GM23338 (cell line): ENCODE measurements at regions not wholly inside any gene's neighbourhood (a gene's known extent, or its start where the extent isn't known, plus 50 kb on each side); places are given as distances from the start of the nearest gene placed in this dataset.

Experiments used
- ATAC-seq: fragments of 200-7000 bp; cut with Tn5 transposase; 3 replicates; pipeline ENCODE4 v1.9.1; 2020
- DNase-seq: peaks from one replicate; pipeline ENCODE4 v3.0.0-alpha.2; 2015; ENCODE audit warnings: low spot score
- H2AFZ ChIP-seq: fragments of 200-600 bp; sonication (generic); 2 replicates; pipeline ENCODE4 v1.8.0; 2016; ENCODE audit warnings: antibody characterized with exemption, mild to moderate bottlenecking, moderate library complexity
- H3F3A ChIP-seq: fragments of 200-600 bp; sonication (generic); replicated peaks from 2 replicates; pipeline ENCODE4 v1.8.0; 2017; ENCODE audit warnings: antibody characterized with exemption, mixed run types, low read depth
- H3K27ac ChIP-seq: fragments of 200-600 bp; sonication (generic); 2 replicates; pipeline ENCODE4 v1.6.1; 2016; ENCODE audit warnings: low read depth
- H3K27me3 ChIP-seq: fragments of 200-600 bp; sonication (generic); 2 replicates; pipeline ENCODE4 v1.8.0; 2016; ENCODE audit warnings: mild to moderate bottlenecking, mixed run types, moderate library complexity; ENCODE audit not compliant: insufficient read depth
- H3K36me3 ChIP-seq: fragments of 200-600 bp; sonication (generic); 2 replicates; pipeline ENCODE4 v1.8.0; 2016; ENCODE audit warnings: mild to moderate bottlenecking; ENCODE audit not compliant: insufficient read depth
- H3K4me1 ChIP-seq: fragments of 200-600 bp; sonication (generic); 2 replicates; pipeline ENCODE4 v1.8.0; 2016; ENCODE audit warnings: mild to moderate bottlenecking, moderate library complexity; ENCODE audit not compliant: insufficient read depth
- H3K4me2 ChIP-seq: fragments of 200-600 bp; sonication (generic); 2 replicates; pipeline ENCODE4 v1.7.1; 2017; ENCODE audit warnings: mixed run types
- H3K4me3 ChIP-seq: fragments of 200-600 bp; sonication (generic); 2 replicates; pipeline ENCODE4 v1.6.1; 2016; ENCODE audit warnings: mixed run types
- H3K79me2 ChIP-seq: fragments of 200-600 bp; sonication (generic); replicated peaks from 2 replicates; pipeline ENCODE4 v1.8.0; 2017; ENCODE audit warnings: mild to moderate bottlenecking; ENCODE audit not compliant: insufficient read depth
- H3K9me2 ChIP-seq: fragments of 200-600 bp; sonication (generic); 2 replicates; pipeline ENCODE4 v1.8.0; 2017; ENCODE audit not compliant: insufficient read depth
- H4K20me1 ChIP-seq: fragments of 200-600 bp; sonication (generic); replicated peaks from 2 replicates; pipeline ENCODE4 v1.8.0; 2017; ENCODE audit warnings: mild to moderate bottlenecking; ENCODE audit not compliant: insufficient read depth
- H3K27ac Mint-ChIP-seq: 2 replicates; pipeline ENCODE4 v1.8.0; 2020; ENCODE audit warnings: inconsistent platforms, mild to moderate bottlenecking, moderate library complexity, mixed read lengths
- H3K27me3 Mint-ChIP-seq: 3 replicates; pipeline ENCODE4 v1.8.0; 2022; ENCODE audit warnings: low read depth, mild to moderate bottlenecking, moderate library complexity, mixed read lengths, inconsistent platforms; ENCODE audit not compliant: insufficient read depth, poor library complexity
- H3K36me3 Mint-ChIP-seq: 3 replicates; pipeline ENCODE4 v1.8.0; 2021; ENCODE audit warnings: low read depth, mild to moderate bottlenecking, inconsistent platforms, moderate library complexity, mixed read lengths
- H3K4me1 Mint-ChIP-seq: 3 replicates; pipeline ENCODE4 v1.8.0; 2020; ENCODE audit warnings: mild to moderate bottlenecking, inconsistent platforms, mixed read lengths
- H3K4me3 Mint-ChIP-seq: 3 replicates; pipeline ENCODE4 v1.8.0; 2021; ENCODE audit warnings: moderate library complexity, mild to moderate bottlenecking, inconsistent platforms, mixed read lengths
- H3K9me3 Mint-ChIP-seq: 3 replicates; pipeline ENCODE4 v1.8.0; 2020; ENCODE audit warnings: moderate library complexity, mild to moderate bottlenecking, inconsistent platforms, mixed read lengths
- CREB1 ChIP-seq: fragments of 250-450 bp; sonication (Bioruptor Pico); IDR thresholded peaks from 2 replicates; pipeline ENCODE4 v1.5.0; 2020; ENCODE audit warnings: low read depth, mild to moderate bottlenecking, moderate library complexity
- ETS1 ChIP-seq: IDR thresholded peaks from 2 replicates; pipeline ENCODE4 v1.6.1; 2016; ENCODE audit warnings: antibody characterized with exemption
- EZH2 ChIP-seq: fragments of 200-600 bp; sonication (generic); IDR thresholded peaks from one replicate; pipeline ENCODE4 v1.8.0; 2017; ENCODE audit warnings: antibody characterized with exemption, mild to moderate bottlenecking, low read depth; ENCODE audit not compliant: unreplicated experiment
- EZH2phosphoT487 ChIP-seq: fragments of 200-600 bp; sonication (generic); IDR thresholded peaks from one replicate; pipeline ENCODE4 v1.8.1; 2018; ENCODE audit warnings: antibody characterized with exemption; ENCODE audit not compliant: unreplicated experiment
- JUNB ChIP-seq: IDR thresholded peaks from one replicate; pipeline ENCODE4 v1.6.1; 2016; ENCODE audit warnings: antibody characterized with exemption; ENCODE audit not compliant: unreplicated experiment
- POLR2AphosphoS5 ChIP-seq: IDR thresholded peaks from 2 replicates; pipeline ENCODE4 v1.6.1; 2016; ENCODE audit warnings: antibody characterized with exemption, low read depth
- ZNF331 ChIP-seq: fragments of 250-450 bp; sonication (Bioruptor Pico); IDR thresholded peaks from 2 replicates; pipeline ENCODE4 v1.5.0; 2020; ENCODE audit warnings: low read depth, mild to moderate bottlenecking, moderate library complexity
- TF ChIP-seq, protein P1 (sequence below): IDR thresholded peaks from one replicate; pipeline ENCODE4 v1.6.1; 2018; ENCODE audit warnings: antibody characterized with exemption; ENCODE audit not compliant: unreplicated experiment

DNA sequence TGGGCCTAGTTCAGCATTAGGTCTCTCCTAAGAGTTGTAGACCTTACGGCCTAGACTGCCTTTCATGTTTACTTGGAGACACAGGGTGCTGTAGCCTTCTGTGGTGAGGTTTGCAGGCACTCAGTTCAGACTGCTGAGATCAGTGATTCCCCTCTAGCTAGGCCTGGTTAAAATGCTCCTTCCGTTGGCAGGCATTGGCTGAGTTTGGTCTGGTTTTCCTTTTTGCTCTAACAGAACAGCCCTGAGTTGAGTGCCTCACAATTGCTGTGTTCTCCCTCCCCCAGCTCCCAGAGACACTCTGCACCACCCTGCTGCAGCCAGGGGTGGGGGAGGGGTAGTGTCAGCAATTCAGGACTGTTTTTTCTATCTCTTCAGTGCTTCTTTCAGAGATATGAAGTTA, 178.9 kb upstream of the DYRK2 start (continued):
- TF ChIP-seq POLR2AphosphoS5 (no peak), CREB1 (CRISPR knock-in tag) (no peak), EZH2 (no peak)

DNA sequence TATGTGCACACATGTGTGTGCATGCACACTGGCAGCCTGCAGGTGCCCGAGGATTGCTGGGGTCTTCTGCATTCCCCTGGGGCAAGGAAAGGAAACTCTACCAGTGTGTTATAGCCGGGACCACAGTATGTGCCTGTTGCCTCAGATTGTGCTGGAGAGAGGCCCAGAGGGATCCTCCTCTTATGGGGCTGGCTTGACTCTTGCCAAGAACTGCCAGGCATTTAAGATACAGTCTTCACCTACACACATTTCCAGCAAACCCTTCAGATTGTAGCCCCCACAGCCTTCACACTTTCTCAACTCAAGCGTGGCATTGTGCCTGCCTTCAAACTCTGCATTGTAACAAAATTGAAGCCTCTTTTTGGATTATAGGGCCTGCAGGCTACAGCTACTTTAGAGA, 176.7 kb upstream of the DYRK2 start:
- Histone ChIP-seq H3K4me1 (peaks cover 23% of the 10 kb centered on the region), H3K4me2 (no peak overlapping the region), H4K20me1 (no peaks in the 10 kb centered on the region), H3F3A (no peaks in the 10 kb centered on the region), H3K36me3 (no peaks in the 10 kb centered on the region), H3K4me3 (no peak overlapping the region), H2AFZ (peak overlapping the region; percentile 48; the same call in 1 of the 2 replicates), H3K9me2 (0 out of 2 replicates have a peak, but pooled peaks cover 9% of the 10 kb centered on the region), H3K79me2 (no peaks in the 10 kb centered on the region), H3K27ac (no peak overlapping the region), H3K27me3 (no peaks in the 10 kb centered on the region)
- Mint-ChIP-seq H3K4me3 (no peak overlapping the region), H3K4me1 (peaks cover 30% of the 10 kb centered on the region), H3K27me3 (no peaks in the 10 kb centered on the region), H3K27ac (peak overlapping the region; percentile 24; the same call in 1 of the 2 replicates), H3K36me3 (no peaks in the 10 kb centered on the region), H3K9me3 (no peaks in the 10 kb centered on the region)
- no peak for TF ChIP-seq JUNB
- TF ChIP-seq CREB1 (CRISPR knock-in tag): no peak
- TF ChIP-seq EZH2phosphoT487: no peak
- TF ChIP-seq ETS1: no peak
- no peak; the same call in 2 of the 3 replicates for ATAC-seq
- DNase-seq: no peak

DNA sequence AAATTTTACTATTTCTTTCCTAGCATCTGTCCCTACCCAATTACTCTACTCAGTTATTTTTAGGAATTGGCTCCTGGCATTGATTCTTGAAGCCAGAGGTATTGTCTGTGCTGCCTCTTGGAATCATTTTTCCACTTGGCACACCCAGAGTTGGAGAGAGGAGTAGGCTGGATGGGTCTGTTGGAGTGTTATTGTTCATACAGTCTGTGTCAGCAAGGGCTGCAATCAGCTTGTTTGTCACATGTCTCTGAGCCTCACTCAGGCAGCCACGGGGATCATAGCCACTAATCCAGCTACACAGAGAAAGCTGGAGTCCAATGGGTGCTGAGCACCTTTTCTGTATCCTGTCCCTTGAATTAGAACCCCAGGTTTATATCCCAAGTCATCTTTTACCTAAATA, 176.0 kb upstream of the DYRK2 start:
- H2AFZ ChIP-seq: 0 out of 2 replicates have a peak overlapping the region, but pooled peaks have one; percentile 31
- no peaks in the 10 kb centered on the region for H4K20me1 ChIP-seq
- no peaks in the 10 kb centered on the region for H3F3A ChIP-seq
- H3K4me3 ChIP-seq: no peak overlapping the region
- no peak for ATAC-seq
- H3K27ac Mint-ChIP-seq: no peak overlapping the region
- H3K79me2 ChIP-seq: no peaks in the 10 kb centered on the region
- no peak overlapping the region for H3K4me3 Mint-ChIP-seq
- DNase-seq: no peak
- no peaks in the 10 kb centered on the region for H3K36me3 Mint-ChIP-seq
- H3K4me1 ChIP-seq: peaks cover 23% of the 10 kb centered on the region
- H3K4me2 ChIP-seq: no peak overlapping the region
- H3K4me1 Mint-ChIP-seq: peaks cover 30% of the 10 kb centered on the region
- H3K36me3 ChIP-seq: no peaks in the 10 kb centered on the region
- no peaks in the 10 kb centered on the region for H3K27me3 ChIP-seq
- H3K27ac ChIP-seq: no peak overlapping the region
- 0 out of 2 replicates have a peak, but pooled peaks cover 9% of the 10 kb centered on the region for H3K9me2 ChIP-seq
- no peaks in the 10 kb centered on the region for H3K9me3 Mint-ChIP-seq
- no peaks in the 10 kb centered on the region for H3K27me3 Mint-ChIP-seq
- no peak for TF ChIP-seq EZH2phosphoT487
- TF ChIP-seq POLR2AphosphoS5: no peak
- no peak for TF ChIP-seq ZNF331 (CRISPR knock-in tag)
- TF ChIP-seq, protein P1, sequence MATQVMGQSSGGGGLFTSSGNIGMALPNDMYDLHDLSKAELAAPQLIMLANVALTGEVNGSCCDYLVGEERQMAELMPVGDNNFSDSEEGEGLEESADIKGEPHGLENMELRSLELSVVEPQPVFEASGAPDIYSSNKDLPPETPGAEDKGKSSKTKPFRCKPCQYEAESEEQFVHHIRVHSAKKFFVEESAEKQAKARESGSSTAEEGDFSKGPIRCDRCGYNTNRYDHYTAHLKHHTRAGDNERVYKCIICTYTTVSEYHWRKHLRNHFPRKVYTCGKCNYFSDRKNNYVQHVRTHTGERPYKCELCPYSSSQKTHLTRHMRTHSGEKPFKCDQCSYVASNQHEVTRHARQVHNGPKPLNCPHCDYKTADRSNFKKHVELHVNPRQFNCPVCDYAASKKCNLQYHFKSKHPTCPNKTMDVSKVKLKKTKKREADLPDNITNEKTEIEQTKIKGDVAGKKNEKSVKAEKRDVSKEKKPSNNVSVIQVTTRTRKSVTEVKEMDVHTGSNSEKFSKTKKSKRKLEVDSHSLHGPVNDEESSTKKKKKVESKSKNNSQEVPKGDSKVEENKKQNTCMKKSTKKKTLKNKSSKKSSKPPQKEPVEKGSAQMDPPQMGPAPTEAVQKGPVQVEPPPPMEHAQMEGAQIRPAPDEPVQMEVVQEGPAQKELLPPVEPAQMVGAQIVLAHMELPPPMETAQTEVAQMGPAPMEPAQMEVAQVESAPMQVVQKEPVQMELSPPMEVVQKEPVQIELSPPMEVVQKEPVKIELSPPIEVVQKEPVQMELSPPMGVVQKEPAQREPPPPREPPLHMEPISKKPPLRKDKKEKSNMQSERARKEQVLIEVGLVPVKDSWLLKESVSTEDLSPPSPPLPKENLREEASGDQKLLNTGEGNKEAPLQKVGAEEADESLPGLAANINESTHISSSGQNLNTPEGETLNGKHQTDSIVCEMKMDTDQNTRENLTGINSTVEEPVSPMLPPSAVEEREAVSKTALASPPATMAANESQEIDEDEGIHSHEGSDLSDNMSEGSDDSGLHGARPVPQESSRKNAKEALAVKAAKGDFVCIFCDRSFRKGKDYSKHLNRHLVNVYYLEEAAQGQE: no peak
- no peak for TF ChIP-seq ETS1
- TF ChIP-seq JUNB: no peak
